ENCODE measurements at regions not wholly inside any gene's neighbourhood (a gene's known extent, or its start where the extent isn't known, plus 50 kb on each side); places are given as distances from the start of the nearest gene placed in this dataset.

- TF ChIP-seq CTCF (IDR thresholded peaks at IDR 0.05) (no peak), EP300 (IDR thresholded peaks at IDR 0.05) (no peak), POLR2A (IDR thresholded peaks at IDR 0.05) (no peak)
These were observed 100.6 kb downstream of the TLE3 start for GRCh38 chr15:69997161-69997485.
